SH-SY5Y (cell line): ENCODE measurements at regions not wholly inside any gene's neighbourhood (a gene's known extent, or its start where the extent isn't known, plus 50 kb on each side); places are given as distances from the start of the nearest gene placed in this dataset.

Source experiments
- GATA2 ChIP-seq: IDR thresholded peaks from 2 replicates; pipeline ENCODE4 v1.6.1; 2011; ENCODE audit warnings: mild to moderate bottlenecking, low read depth, low read length
- GATA3 ChIP-seq: IDR thresholded peaks from 2 replicates; pipeline ENCODE4 v1.6.1; 2011; ENCODE audit warnings: low read depth, mild to moderate bottlenecking, low read length, moderate library complexity

GRCh38 chr5:169357291-169357690 is 56.4 kb upstream of the SLIT3 start:
- TF ChIP-seq GATA3 (no peak), GATA2 (no peak)

- TF ChIP-seq GATA3 (no peak), GATA2 (no peak)
These were observed 55.9 kb upstream of the SLIT3 start for GRCh38 chr5:169356811-169357210.

GRCh38 chr5:169356181-169356580 is 55.2 kb upstream of the SLIT3 start:
- TF ChIP-seq GATA2 (no peak), GATA3 (no peak)

GRCh38 chr5:169354921-169355320 is 54.0 kb upstream of the SLIT3 start:
- TF ChIP-seq GATA3 (no peak), GATA2 (no peak)

GRCh38 chr5:169354263-169354662 is 53.3 kb upstream of the SLIT3 start:
- TF ChIP-seq GATA3 = no peak
- TF ChIP-seq GATA2 = no peak

- no peak for TF ChIP-seq GATA2
These were observed 52.0 kb upstream of the SLIT3 start for GRCh38 chr5:169352901-169353300.

GRCh38 chr5:169351721-169352120 is 50.8 kb upstream of the SLIT3 start:
- no peak for TF ChIP-seq GATA2
- no peak for TF ChIP-seq GATA3

- TF ChIP-seq GATA3 (no peak), GATA2 (no peak)
These were observed 49.9 kb upstream of the SLIT3 start for GRCh38 chr5:169350759-169351240.
